Skeletal muscle satellite cell (primary cell): ENCODE measurements at regions not wholly inside any gene's neighbourhood (a gene's known extent, or its start where the extent isn't known, plus 50 kb on each side); places are given as distances from the start of the nearest gene placed in this dataset.

Source experiments
- H3K27me3 ChIP-seq: 2 replicates; pipeline ENCODE4 v1.7.0; 2013; ENCODE audit warnings: low read length; ENCODE audit not compliant: control insufficient read depth, insufficient read depth
- H3K36me3 ChIP-seq: 2 replicates; pipeline ENCODE4 v1.7.0; 2013; ENCODE audit warnings: mild to moderate bottlenecking, control low read depth, low read length; ENCODE audit not compliant: insufficient read depth
- H3K4me1 ChIP-seq: 2 replicates; pipeline ENCODE4 v1.7.0; 2013; ENCODE audit warnings: low read length; ENCODE audit not compliant: control insufficient read depth, insufficient read depth
- H3K4me2 ChIP-seq: 2 replicates; pipeline ENCODE4 v1.7.0; 2013; ENCODE audit warnings: mild to moderate bottlenecking, low read length
- H3K4me3 ChIP-seq: 2 replicates; pipeline ENCODE4 v1.7.0; 2013; ENCODE audit warnings: low read length
- H3K9ac ChIP-seq: 2 replicates; pipeline ENCODE4 v1.7.0; 2013; ENCODE audit warnings: mild to moderate bottlenecking, low read depth, low read length, moderate library complexity
- H3K9me3 ChIP-seq: replicated peaks from 2 replicates; pipeline ENCODE4 v1.7.0; 2013; ENCODE audit warnings: mild to moderate bottlenecking, control low read depth, low read length

DNA sequence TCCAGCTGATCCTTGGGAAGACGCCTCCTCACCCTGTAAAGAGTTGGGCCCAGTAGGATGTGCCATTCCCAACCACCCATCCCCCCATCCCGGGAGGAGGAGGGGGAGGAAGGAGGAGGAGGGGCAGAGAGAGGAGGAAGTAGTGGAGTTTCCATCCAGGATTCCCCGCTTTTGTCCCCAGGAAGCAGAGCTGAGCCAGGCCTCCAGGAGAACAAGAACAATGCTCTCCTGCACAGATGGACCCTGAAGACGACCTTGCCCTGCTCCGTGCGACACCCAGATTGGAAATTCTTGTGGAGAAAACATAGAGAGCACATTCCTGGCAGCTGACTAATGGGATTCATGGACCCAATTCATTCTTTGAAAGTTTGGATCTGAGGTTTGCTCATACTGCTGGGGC is 132.3 kb upstream of the CRY1 start:
- H3K4me2 ChIP-seq = no peak overlapping the region
- peaks cover 2% of the 10 kb centered on the region for H3K4me1 ChIP-seq
- no peak overlapping the region for H3K4me3 ChIP-seq
- no peaks in the 10 kb centered on the region for H3K9me3 ChIP-seq
- H3K36me3 ChIP-seq = no peaks in the 10 kb centered on the region
- peaks cover 19% of the 10 kb centered on the region for H3K27me3 ChIP-seq
- H3K9ac ChIP-seq = no peak overlapping the region

DNA sequence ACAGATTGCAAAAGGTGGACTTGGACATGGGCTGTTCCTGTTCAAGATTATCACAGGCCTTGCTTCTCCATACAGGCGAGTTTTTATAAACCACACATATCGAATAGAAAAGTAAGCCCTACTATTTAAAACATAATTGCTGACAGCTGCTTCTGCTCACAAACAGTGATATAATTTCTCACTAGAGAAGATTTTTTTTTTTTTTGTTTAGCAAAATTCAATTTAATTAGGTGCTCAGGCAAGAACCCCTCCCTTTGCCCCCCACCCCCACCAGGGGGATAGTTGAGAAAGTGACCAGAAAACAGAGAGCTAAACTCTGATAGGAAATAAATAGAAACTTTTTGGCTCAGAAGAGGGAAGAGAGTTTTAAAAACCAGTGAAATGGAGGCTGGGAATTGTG is 132.8 kb upstream of the CRY1 start:
- Histone ChIP-seq H3K4me2 (no peak overlapping the region), H3K9me3 (no peaks in the 10 kb centered on the region), H3K36me3 (no peaks in the 10 kb centered on the region), H3K9ac (no peak overlapping the region), H3K4me3 (no peak overlapping the region), H3K27me3 (peaks cover 15% of the 10 kb centered on the region), H3K4me1 (peaks cover 2% of the 10 kb centered on the region)

DNA sequence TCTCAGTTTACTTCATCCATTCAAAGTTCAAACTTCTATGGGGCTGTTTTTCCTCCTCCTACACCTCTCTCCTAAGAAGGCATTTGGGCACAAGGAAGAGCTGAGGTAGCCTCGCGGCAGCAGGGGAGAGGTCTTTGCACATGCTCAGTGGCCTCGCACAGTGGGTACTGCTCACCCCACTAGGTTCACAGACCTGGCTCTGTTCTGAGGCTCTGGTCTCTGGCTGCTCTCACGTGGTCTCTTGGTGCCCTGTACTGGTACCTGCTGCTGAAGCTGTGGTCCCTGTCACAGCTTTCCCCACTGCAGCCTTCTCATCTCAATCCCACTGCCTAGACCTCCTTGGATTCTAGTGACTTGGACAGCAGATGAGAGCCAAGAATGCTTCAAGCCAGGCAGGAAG is 134.7 kb upstream of the CRY1 start:
- peaks cover 2% of the 10 kb centered on the region for H3K4me1 ChIP-seq
- no peaks in the 10 kb centered on the region for H3K9me3 ChIP-seq
- H3K4me2 ChIP-seq = no peak overlapping the region
- no peak overlapping the region for H3K9ac ChIP-seq
- H3K4me3 ChIP-seq = no peak overlapping the region
- peaks cover 2% of the 10 kb centered on the region for H3K27me3 ChIP-seq
- no peaks in the 10 kb centered on the region for H3K36me3 ChIP-seq

DNA sequence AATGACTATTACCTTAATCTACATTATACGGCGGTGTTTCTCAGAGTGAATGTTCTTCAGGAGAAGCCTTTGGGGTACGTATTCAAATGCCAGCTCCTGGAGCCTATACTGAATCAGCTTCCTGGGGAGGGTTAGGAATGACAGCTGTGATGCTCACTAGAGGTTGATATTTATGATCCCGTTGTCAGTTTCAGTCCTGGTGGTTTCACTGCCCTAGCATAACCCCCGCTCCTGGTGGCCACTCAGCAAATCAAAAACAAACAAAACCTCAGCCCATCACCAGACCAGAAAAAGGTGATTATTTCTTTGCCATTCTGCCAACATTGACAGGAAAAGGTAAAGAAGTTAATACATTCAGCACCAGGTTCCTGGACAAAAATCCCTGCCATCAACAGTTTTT is 136.5 kb upstream of the CRY1 start:
- Histone ChIP-seq H3K4me1 (peaks cover 2% of the 10 kb centered on the region), H3K9me3 (no peaks in the 10 kb centered on the region), H3K27me3 (peaks cover 4% of the 10 kb centered on the region), H3K9ac (no peak overlapping the region), H3K36me3 (no peaks in the 10 kb centered on the region), H3K4me3 (no peak overlapping the region), H3K4me2 (no peak overlapping the region)

- H3K4me2 ChIP-seq = no peak overlapping the region
- H3K4me3 ChIP-seq = no peak overlapping the region
- H3K9ac ChIP-seq = no peak overlapping the region
- H3K4me1 ChIP-seq = no peaks in the 10 kb centered on the region
- H3K9me3 ChIP-seq = no peaks in the 10 kb centered on the region
- H3K36me3 ChIP-seq = no peaks in the 10 kb centered on the region
- peaks cover 7% of the 10 kb centered on the region for H3K27me3 ChIP-seq
These were observed 138.0 kb upstream of the CRY1 start for GRCh38 chr12:107231303-107231702.

DNA sequence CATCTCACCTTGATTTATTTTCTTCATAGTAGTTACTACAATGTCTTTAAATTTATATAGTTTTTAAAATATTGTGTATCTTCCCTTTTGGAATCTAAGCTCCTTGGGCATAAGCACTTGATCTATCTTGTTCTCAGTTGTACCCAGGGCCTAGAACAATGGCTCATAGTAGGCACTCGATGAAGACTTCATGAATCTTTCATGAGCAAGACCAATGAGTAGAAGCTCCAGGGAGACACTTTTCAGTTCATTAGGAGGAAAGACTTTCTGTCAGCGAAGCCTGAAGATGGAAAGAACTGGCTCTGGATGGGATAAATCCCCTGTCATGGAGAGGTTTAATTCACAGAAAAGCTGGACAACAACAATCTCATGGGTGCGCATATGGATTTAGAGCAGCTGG is 140.2 kb upstream of the CRY1 start:
- Histone ChIP-seq H3K27me3 (peaks cover 7% of the 10 kb centered on the region), H3K9ac (no peak overlapping the region), H3K4me1 (no peaks in the 10 kb centered on the region), H3K4me2 (no peak overlapping the region), H3K36me3 (no peaks in the 10 kb centered on the region), H3K9me3 (no peaks in the 10 kb centered on the region), H3K4me3 (no peak overlapping the region)

GRCh38 chr12:107235600-107235999 is 142.3 kb upstream of the CRY1 start:
- H3K4me3 ChIP-seq = no peak overlapping the region
- H3K9ac ChIP-seq = no peak overlapping the region
- no peaks in the 10 kb centered on the region for H3K9me3 ChIP-seq
- H3K4me2 ChIP-seq = no peak overlapping the region
- H3K4me1 ChIP-seq = no peaks in the 10 kb centered on the region
- H3K36me3 ChIP-seq = no peaks in the 10 kb centered on the region
- H3K27me3 ChIP-seq = peaks cover 7% of the 10 kb centered on the region

GRCh38 chr12:107236824-107237511 is 143.6 kb upstream of the CRY1 start:
- H3K9me3 ChIP-seq = no peaks in the 10 kb centered on the region
- peaks cover 7% of the 10 kb centered on the region for H3K27me3 ChIP-seq
- H3K9ac ChIP-seq = no peak overlapping the region
- H3K4me3 ChIP-seq = no peak overlapping the region
- no peaks in the 10 kb centered on the region for H3K36me3 ChIP-seq
- no peaks in the 10 kb centered on the region for H3K4me1 ChIP-seq
- no peak overlapping the region for H3K4me2 ChIP-seq

DNA sequence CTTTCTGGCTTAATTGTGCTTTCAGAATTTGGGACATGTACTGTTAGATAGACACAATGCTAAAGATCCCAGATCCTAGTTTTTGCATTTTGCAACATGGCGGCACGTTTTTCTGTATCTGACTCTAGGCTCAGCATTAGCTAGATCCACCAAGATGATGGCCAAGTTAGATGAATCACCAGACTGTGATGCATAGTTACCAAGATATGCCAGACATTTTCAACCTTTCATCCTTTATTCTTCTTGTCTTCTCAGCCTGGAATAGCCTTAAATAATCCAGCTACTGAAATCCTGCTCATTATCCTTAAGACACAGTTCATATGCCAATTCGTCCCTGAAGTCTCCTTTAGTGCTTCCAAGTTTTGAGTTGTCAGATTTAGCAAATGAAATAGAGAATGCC is 144.9 kb upstream of the CRY1 start:
- Histone ChIP-seq H3K9me3 (no peaks in the 10 kb centered on the region), H3K4me3 (no peak overlapping the region), H3K27me3 (peaks cover 12% of the 10 kb centered on the region), H3K4me1 (no peaks in the 10 kb centered on the region), H3K9ac (no peak overlapping the region), H3K36me3 (no peaks in the 10 kb centered on the region), H3K4me2 (no peak overlapping the region)

GRCh38 chr12:107241411-107241810 is 148.1 kb upstream of the CRY1 start:
- H3K4me2 ChIP-seq = no peak overlapping the region
- H3K9ac ChIP-seq = no peak overlapping the region
- H3K4me1 ChIP-seq = no peaks in the 10 kb centered on the region
- no peaks in the 10 kb centered on the region for H3K36me3 ChIP-seq
- H3K27me3 ChIP-seq = peaks cover 13% of the 10 kb centered on the region
- no peaks in the 10 kb centered on the region for H3K9me3 ChIP-seq
- no peak overlapping the region for H3K4me3 ChIP-seq

DNA sequence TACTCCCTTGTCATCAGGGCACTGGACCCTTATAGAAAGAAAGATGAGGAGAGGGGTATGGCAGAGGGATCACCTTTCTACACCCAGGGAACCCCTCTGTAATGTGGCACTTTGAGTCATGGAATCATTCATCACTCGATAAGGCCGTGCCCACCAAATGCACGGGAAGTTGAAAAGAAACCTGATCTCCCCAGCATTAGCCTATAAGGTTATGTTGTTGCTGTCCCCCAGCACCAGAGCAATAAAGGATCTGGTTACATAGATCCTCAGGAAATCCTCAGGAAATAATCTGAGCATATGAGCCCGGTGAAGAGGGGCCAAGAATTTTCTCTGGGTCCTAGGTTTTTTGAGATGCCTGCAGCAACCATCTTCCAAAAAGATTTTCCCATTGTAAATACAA is 148.8 kb upstream of the CRY1 start:
- H3K9me3 ChIP-seq = no peaks in the 10 kb centered on the region
- H3K27me3 ChIP-seq = peaks cover 13% of the 10 kb centered on the region
- no peak overlapping the region for H3K9ac ChIP-seq
- no peak overlapping the region for H3K4me3 ChIP-seq
- no peaks in the 10 kb centered on the region for H3K4me1 ChIP-seq
- H3K4me2 ChIP-seq = no peak overlapping the region
- H3K36me3 ChIP-seq = no peaks in the 10 kb centered on the region

DNA sequence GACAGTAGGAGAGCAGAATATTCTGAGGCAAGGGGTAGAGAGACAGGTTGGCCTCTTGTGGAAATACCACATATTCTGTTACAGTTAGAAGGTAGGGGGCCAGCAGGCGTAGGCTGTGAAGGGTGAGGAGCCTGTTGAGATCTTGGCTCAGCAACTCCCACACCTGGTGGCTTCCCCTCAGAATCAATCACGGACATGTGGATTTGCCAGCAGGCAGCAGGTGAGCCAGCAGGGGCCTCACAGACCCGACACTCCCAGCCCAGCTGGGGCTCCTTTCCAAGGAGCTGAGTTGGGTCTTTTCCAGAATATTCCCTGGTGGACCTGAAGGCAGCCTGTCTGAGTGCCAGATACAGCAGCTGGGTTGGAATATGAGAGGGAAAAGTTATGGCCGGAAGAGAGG is 150.0 kb upstream of the CRY1 start:
- peaks cover 13% of the 10 kb centered on the region for H3K27me3 ChIP-seq
- no peak overlapping the region for H3K4me3 ChIP-seq
- no peak overlapping the region for H3K4me2 ChIP-seq
- no peak overlapping the region for H3K9ac ChIP-seq
- H3K4me1 ChIP-seq = no peaks in the 10 kb centered on the region
- no peaks in the 10 kb centered on the region for H3K36me3 ChIP-seq
- no peaks in the 10 kb centered on the region for H3K9me3 ChIP-seq
